HepG2 (cell line): ENCODE measurements at regions not wholly inside any gene's neighbourhood (a gene's known extent, or its start where the extent isn't known, plus 50 kb on each side); places are given as distances from the start of the nearest gene placed in this dataset.

Source experiments
- ATAC-seq: fragments of 200-7000 bp; cut with Tn5 transposase; 3 replicates; pipeline ENCODE4 v1.9.1; 2020; ENCODE audit warnings: mild to moderate bottlenecking, moderate library complexity
- BruUV-seq: library from RNA; stranded (reverse); fragments of 400-500 nt; replicated peaks from 2 replicates; lab custom pipeline; 2021; lab: Mats Ljungman, UMichigan
- CTCF ChIA-PET: fragments of 300-600 bp; formaldehyde crosslinking; extraction: SDS; loops from one replicate; lab custom pipeline; 2021; ENCODE audit warnings: low total read pairs, inconsistent platforms, low intra/inter-chr PET ratio; lab: Yijun Ruan, JAX
- POLR2A ChIA-PET: fragments of 350-600 bp; sonication (Branson Sonifier 250); formaldehyde crosslinking; loops from one replicate; lab custom pipeline; 2020; ENCODE audit warnings: antibody characterized with exemption, inconsistent platforms; lab: Yijun Ruan, JAX
- DNase-seq: peaks from one replicate; pipeline ENCODE4 v3.0.0-alpha.2; 2015; ENCODE audit warnings: low spot score
- FAIRE-seq: peaks from 3 replicates; lab custom pipeline; 2011; peaks lifted over from hg19 to GRCh38; lab: Jason Lieb, UNC
- H2AFZ ChIP-seq: one replicate; pipeline ENCODE4 v1.6.1; 2011; ENCODE audit warnings: low read length, inconsistent platforms
- H3K27ac ChIP-seq: fragments of 300-600 bp; 3 replicates; pipeline ENCODE4 v1.8.0; 2011; ENCODE audit warnings: mixed run types, mild to moderate bottlenecking, mixed read lengths, low read length, inconsistent platforms; ENCODE audit not compliant: insufficient read depth; ENCODE audit errors: extremely low read length
- H3K27me3 ChIP-seq, 2 experiments: fragments of 200-600 bp in 1 of 2; 2 replicates in 1 of 2; 3 replicates in 1 of 2; pipeline versions ENCODE4 v1.6.0 to v1.8.0; 2011; ENCODE audit warnings: low read length in 2 of 2, mild to moderate bottlenecking in 2 of 2, moderate library complexity in 2 of 2, inconsistent platforms in 1 of 2; ENCODE audit not compliant: insufficient read depth in 2 of 2, control insufficient read depth in 1 of 2
- H3K36me3 ChIP-seq, 2 experiments: fragments of 200-600 bp in 1 of 2; replicated peaks in 1 of 2; 2 replicates in 1 of 2; 3 replicates in 1 of 2; pipeline versions ENCODE4 v1.5.1 to v1.8.0; 2011; ENCODE audit warnings: low read length in 2 of 2, inconsistent platforms in 1 of 2; ENCODE audit not compliant: insufficient read depth in 2 of 2, control insufficient read depth in 1 of 2
- H3K4me1 ChIP-seq: 2 replicates; pipeline ENCODE4 v1.5.1; 2012; ENCODE audit warnings: low read length, inconsistent platforms; ENCODE audit not compliant: insufficient read depth
- H3K4me2 ChIP-seq: 2 replicates; pipeline ENCODE4 v1.6.0; 2011; ENCODE audit warnings: low read depth, low read length, inconsistent platforms
- H3K4me3 ChIP-seq, 3 experiments: fragments of 200-600 bp in 1 of 3; sonication (generic), shearing (Covaris generic) in 1 of 3; replicated peaks in 1 of 3; 2 replicates each; pipeline ENCODE4 v1.5.1; 2011 to 2016; ENCODE audit warnings: low read length in 3 of 3, inconsistent platforms in 2 of 3, low read depth in 2 of 3, mild to moderate bottlenecking in 2 of 3, control low read depth in 1 of 3, mixed read lengths in 1 of 3; ENCODE audit not compliant: insufficient read depth in 1 of 3
- H3K79me2 ChIP-seq: one replicate; pipeline ENCODE4 v1.6.1; 2011; ENCODE audit warnings: low read length, inconsistent platforms; ENCODE audit not compliant: insufficient read depth
- H3K9ac ChIP-seq: 2 replicates; pipeline ENCODE4 v1.6.0; 2011; ENCODE audit warnings: mild to moderate bottlenecking, low read depth, low read length, inconsistent platforms; ENCODE audit not compliant: insufficient read depth
- H3K9me3 ChIP-seq: 2 replicates; pipeline ENCODE4 v1.5.1; 2012; ENCODE audit warnings: mild to moderate bottlenecking, low read length
- H4K20me1 ChIP-seq: 2 replicates; pipeline ENCODE4 v1.6.0; 2011; ENCODE audit warnings: inconsistent platforms, mild to moderate bottlenecking, low read length, moderate library complexity; ENCODE audit not compliant: insufficient read depth
- IRF9 ChIP-seq: sonication (generic); formaldehyde crosslinking; IDR thresholded peaks from 2 replicates; pipeline ENCODE4 v1.8.0; 2022; ENCODE audit warnings: missing genetic modification reagents, mild to moderate bottlenecking, borderline replicate concordance
- SETDB1 ChIP-seq: sonication (generic); formaldehyde crosslinking; IDR thresholded peaks from 2 replicates; pipeline ENCODE4 v1.5.1; 2020; ENCODE audit warnings: missing genetic modification reagents, mild to moderate bottlenecking, borderline replicate concordance
- ZFP90 ChIP-seq: sonication (generic); formaldehyde crosslinking; IDR thresholded peaks from 2 replicates; pipeline ENCODE4 v1.8.0; 2022; ENCODE audit warnings: missing genetic modification reagents, mild to moderate bottlenecking, inconsistent platforms, borderline replicate concordance
- ZNF17 ChIP-seq: sonication (generic); formaldehyde crosslinking; IDR thresholded peaks from 2 replicates; pipeline ENCODE4 v1.5.0; 2020; ENCODE audit warnings: mild to moderate bottlenecking, missing genetic modification reagents
- WGBS: methylation state at CpG from one replicate; pipeline ENCODE4 v1.1.6; 2017; ENCODE audit warnings: low lambda C conversion rate; 5-methylcytosine and 5-hydroxymethylcytosine counted together
- in situ Hi-C: cut with HindIII; loops from 2 replicates; pipeline ENCODE4 v1.10.0; 2017; ENCODE audit warnings: low pct_unique_long_range_greater_than_20kb; ENCODE audit not compliant: extremely low pct_ligation_motif_present
- intact Hi-C: fragments of 100-400 bp; cut with micrococcal nuclease; formaldehyde crosslinking; loops from one replicate; pipeline ENCODE4 v1.10.0; 2022; ENCODE audit not compliant: unreplicated experiment

GRCh38 chr2:238658820-238659219, 189.1 kb upstream of the TWIST2 start:
- no peak for DNase-seq
- ChIA-PET CTCF (no interaction called here), POLR2A (no interaction called here)
- Histone ChIP-seq H2AFZ (no peak overlapping the region), H3K4me3 (no peak overlapping the region), H3K27ac (no peak overlapping the region), H3K79me2 (no peaks in the 10 kb centered on the region), H3K4me2 (no peak overlapping the region), H4K20me1 (no peaks in the 10 kb centered on the region), H3K27me3 (peaks cover 2 to 33% of the 10 kb centered on the region in 2 experiments; a peak in 3 of 5 replicates), H3K4me1 (no peaks in the 10 kb centered on the region), H3K9me3 (peaks cover 6% of the 10 kb centered on the region), H3K36me3 (no peaks in the 10 kb centered on the region), H3K9ac (no peak overlapping the region)
- intact Hi-C loops: no loop called here
- TF ChIP-seq ZFP90 (no peak), ZNF17 (CRISPR knock-in tag) (no peak)
- WGBS: 11% methylated on average over 3 of the region's 3 CpGs
- no peak for ATAC-seq
- BruUV-seq: no TSS peak
- in situ Hi-C loops: no loop called here
- FAIRE-seq: no peak

- FAIRE-seq (no peak), ATAC-seq (no peak), DNase-seq (no peak)
- Histone ChIP-seq H3K9ac (no peak overlapping the region), H2AFZ (no peak overlapping the region), H3K4me2 (no peak overlapping the region), H3K27ac (no peak overlapping the region), H3K4me1 (no peaks in the 10 kb centered on the region), H4K20me1 (no peaks in the 10 kb centered on the region), H3K36me3 (no peaks in the 10 kb centered on the region), H3K4me3 (no peak overlapping the region), H3K9me3 (peaks cover 6% of the 10 kb centered on the region), H3K27me3 (peaks cover 2 to 33% of the 10 kb centered on the region in 2 experiments; a peak in 3 of 5 replicates), H3K79me2 (no peaks in the 10 kb centered on the region)
- ChIA-PET CTCF (no interaction called here), POLR2A (no interaction called here)
- in situ Hi-C loops: no loop called here
- WGBS: 48% methylated on average over 6 of the region's 6 CpGs
- no peak for TF ChIP-seq SETDB1
- TF ChIP-seq IRF9 (CRISPR knock-in tag): no peak
- intact Hi-C loops: no loop called here
- no TSS peak for BruUV-seq
Measured at GRCh38 chr2:238659231-238659630, 188.7 kb upstream of the TWIST2 start.
